HG02798 (cell line): ENCODE measurements at regions not wholly inside any gene's neighbourhood (a gene's known extent, or its start where the extent isn't known, plus 50 kb on each side); places are given as distances from the start of the nearest gene placed in this dataset.

ENCODE experiments used
- ATAC-seq: cut with Tn5 transposase; IDR thresholded peaks from one replicate; pipeline ENCODE4 v1.9.1; 2021; ENCODE audit warnings: mild to moderate bottlenecking; ENCODE audit not compliant: unreplicated experiment, poor library complexity

DNA sequence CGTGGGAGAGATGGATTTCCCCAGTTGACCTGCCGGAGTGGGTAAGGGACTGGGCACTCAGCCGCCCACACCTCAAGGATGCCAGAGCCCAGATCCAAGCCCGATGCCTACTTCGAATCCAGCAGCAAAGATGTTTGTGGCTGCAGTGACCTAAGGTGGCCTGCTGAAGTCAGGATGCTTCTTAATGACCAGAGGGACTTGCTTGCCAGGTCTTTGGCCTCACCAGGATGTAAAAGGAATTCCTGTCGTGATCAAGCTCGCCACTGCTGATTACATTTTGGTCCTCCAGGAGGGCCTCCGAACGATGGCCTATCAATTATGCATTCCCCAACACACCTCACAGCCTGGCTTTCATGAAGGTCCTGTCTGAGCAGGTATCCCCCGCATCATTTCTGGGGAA is 349.5 kb upstream of the ZMIZ1 start:
- no peak for ATAC-seq

DNA sequence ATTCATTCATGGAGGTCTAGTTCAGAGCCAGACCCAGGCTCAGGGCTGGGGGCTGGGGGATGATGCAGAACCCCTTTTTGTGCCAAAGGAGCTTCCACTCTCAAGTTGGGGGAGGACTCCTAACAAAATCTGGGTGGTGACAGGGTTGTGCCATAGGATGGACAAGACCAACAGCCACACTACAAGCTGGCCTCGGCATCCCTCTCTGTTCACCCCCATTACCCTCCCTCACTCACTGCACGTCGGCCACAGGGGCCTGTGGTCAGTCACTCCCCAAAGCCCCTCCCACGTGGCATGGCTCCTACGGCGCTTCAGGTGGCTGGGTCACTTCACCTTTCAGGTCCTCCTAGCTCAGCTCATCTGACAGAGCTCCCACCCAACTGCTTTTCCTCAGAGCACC is 348.7 kb upstream of the ZMIZ1 start:
- ATAC-seq = no peak

DNA sequence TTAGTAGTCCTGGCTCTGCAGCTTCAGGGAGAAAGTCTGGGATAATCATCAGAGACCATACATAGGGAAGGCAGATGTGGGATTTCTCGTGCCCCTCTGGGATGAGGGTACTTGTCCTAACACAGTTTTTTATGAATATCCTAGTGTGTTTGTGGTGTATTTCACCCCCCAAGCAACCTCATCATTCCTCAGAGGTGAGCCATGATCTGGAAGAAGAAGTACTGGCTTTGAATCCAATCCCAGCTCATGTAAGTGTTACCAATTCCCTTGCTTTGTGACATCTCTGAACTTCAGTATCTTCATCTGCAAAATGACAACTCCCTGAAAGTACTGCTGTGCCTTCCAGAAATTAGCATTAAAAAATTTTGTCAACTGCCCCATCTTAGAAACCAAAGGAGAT is 347.5 kb upstream of the ZMIZ1 start:
- no peak for ATAC-seq

DNA sequence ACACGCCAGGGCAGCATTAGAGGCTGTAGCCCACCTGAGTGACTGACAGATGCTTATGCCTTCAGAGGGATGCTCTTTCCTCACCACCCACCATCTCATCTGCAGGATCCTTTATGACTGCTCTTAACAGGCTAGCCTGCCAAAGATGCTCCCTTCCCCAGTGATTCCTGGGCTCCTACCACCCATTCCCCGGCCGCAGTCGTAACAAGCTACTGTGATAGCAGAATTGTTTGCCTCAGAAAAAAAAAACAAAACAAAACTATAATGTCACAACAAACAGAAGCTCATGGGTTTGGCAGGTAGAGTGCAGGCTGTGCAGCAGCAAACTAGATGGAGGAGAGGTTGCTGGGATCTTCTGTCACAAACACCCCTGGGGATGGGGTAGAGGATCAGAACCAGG is 343.9 kb upstream of the ZMIZ1 start:
- no peak for ATAC-seq

DNA sequence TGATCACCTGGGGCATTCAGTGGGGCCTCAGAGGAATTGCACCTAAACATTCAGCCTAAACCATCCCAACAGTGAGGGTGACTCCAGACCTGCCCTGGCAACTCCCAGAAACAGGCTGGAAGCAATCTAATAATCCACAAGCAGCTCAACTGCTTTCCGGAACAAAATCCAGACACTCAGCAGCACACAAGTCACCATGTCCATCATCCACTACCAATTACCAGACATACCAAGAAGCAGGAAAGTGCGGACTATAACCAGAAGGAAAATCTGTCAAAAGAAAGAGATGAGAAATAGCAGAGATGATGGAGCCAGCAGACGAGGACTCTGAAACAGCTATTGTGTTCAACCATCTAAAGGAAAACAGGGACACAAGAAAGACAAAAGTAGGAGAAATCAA is 342.6 kb upstream of the ZMIZ1 start:
- no peak for ATAC-seq

DNA sequence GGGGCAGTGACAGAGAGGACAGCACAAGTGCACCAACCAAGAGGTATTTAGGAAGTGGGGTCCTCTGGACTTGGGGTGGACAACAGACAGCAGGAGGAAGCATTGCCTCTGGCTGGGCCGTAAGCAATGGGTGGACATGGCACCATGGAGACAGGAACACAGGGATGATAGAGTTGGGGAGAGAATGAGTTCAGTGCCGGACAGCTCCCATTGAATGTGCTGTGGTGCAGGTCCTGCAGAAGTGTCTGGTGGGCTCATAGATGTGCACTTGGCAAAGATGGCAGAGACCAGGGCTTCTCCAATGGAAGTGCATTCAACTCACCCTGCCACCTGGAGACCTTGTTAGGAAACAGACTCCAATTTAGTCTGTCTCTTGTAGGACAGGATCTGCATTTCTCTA is 341.5 kb upstream of the ZMIZ1 start:
- no peak for ATAC-seq

DNA sequence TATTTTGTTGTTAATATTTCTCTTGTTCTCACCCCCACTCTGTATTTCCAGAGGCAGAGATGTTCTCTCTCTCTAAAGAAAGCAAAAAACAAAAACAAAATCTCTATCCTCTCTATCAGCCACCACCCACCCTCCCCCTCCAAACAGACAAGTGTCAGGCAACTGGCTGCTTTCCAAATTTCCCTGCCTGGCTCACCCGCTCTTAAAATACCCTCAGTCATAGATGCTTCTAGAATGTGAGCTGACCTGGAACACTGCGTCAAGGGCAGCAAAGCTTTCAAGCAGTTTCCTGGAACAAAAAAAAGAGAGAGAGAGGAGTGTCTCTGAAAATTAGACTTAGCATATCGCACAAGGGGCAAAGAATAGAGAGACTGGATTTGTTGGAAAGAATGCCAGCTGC is 341.0 kb upstream of the ZMIZ1 start:
- no peak for ATAC-seq

DNA sequence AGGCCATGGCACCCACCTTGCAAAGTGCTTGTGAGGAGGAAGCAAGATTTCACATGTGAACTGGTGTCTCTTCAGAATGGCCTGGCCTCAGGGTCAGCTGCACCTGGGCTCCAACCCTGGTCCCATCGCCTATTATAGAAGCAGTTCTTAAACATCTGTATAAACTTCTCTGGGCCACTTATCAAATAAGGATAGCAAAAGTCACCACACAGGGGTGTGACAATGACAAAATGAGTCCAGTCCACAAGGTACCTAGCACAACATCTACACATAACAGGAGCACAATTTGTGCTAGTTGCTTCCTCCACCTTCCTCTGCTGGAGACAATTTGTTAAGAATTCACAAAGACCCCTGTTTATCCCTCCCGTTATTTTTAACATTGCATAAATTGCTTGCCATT is 340.6 kb upstream of the ZMIZ1 start:
- no peak for ATAC-seq

DNA sequence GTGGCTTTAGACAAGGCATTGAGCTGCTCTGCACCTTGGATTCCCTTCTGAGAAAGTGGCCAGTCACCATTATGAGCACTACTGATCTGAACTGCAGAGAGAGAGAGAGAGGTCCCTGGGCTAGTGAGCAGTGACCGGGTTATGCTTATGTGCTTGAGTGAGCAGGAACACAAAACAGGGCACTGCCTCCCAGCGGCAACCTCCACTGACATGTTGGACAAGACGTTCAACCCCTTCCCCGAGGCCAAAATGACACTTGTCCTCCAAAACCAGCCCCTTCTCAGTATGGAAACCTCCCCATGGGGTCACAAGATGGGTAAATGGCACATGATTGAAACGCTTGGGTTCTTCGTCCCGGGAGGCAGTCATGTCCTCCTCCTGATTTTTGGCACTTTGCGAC is 339.4 kb upstream of the ZMIZ1 start:
- no peak for ATAC-seq

DNA sequence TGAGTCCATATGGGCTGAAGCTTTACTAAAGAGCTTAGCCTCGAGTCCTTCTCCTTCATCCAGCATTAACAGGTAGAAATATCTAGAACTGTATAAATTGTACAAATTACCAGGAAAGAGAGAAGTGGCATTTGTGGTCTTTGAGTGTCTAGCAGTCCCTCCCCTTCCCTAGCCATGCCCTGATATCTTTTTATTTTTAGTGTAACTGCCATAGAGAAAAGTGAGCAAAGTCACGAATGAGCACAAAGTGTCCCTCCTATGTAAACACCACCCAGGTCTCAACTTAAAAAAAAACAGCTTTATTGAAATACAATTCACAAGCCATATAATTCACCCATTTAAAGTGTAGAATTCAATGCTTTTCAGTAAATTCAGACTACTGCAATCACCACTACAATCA is 339.0 kb upstream of the ZMIZ1 start:
- no peak for ATAC-seq

DNA sequence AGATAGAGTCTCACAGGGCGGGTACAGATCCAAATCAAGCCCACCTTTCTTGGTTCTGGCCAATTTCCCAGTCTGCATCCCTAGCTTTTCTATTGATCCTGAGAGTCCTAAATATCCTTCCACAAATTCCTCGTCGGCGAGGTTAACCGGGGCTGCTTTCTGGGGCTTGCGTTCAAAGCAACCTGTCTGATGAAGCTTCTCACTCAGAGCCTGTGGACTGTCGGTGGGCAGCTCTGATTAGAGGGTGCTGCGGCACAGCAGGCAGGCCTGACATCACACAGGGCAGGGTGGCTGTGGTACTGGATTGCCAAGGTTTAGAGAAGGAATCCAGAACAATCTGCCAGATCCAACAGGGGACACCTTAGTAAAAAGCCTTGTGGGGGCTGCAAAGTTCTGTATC is 338.0 kb upstream of the ZMIZ1 start:
- no peak for ATAC-seq

DNA sequence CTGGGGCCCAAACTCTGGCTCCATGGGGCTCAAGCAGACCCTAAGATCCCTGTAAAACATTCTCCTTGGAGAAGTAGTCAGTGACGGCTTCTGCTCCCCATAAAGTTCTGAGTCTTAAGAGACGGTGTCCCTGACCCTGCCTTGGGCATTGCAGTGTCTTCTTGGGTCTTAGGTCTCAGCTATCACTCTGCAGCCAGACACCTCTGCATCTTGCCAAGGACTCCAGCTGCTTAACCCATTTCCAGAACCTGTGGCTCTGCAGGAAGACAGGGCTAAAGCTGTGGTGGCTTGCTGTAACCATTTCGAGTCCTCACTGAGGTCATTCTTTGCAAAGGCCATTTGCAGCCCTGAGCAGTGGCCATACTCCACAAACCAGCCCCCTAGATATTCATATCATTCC is 337.1 kb upstream of the ZMIZ1 start:
- ATAC-seq = no peak

DNA sequence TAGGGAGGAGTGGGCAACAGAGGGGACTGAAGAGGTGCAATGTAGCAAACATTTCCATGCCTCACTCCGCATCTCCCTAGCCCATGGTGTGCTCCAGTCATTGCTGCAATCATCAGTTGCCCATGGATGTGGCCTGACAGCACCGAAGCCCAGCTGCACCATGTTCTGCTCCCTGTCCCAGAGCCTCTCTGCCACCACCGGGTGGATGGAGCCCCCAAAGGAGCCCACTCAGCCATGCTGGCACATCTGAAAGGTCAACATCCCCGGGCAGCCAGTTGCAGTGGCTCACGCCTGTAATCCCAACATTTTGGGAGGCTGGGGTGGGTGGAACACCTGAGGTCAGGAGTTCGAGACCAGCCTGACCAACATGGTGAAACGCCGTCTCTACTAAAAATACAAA is 336.4 kb upstream of the ZMIZ1 start:
- no peak for ATAC-seq

DNA sequence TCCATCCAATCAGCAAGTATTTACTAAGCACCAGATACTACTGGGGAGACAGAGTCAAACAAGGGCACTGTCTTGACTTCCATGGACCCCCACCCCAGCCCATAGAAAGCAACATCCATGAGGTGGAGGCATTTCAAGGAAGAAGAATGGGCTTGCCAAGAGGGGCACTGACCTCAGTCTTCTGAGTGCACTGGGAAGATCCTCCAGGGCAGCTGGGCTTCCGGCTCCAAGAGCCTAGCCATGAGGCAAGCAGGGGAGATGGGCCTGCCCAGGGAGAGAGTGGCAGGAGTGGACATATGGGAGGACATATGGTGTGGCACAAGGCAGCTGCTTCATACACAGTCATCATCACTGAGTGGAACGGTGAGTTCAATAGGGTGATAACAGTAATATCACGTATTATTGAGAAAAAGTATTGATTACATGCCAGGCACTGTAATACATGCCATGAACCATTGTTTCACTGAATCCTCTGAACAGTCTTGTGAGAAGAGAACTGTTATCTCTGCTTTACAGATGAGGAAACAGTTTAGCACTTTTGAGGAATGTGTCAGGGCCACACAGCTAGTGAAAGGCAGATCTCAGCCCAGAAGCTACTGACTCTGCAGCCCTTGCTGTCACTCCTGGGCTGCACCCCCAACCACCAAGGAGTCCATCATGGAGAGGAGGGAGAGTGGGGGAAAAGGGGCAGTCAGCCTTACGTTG is 331.7 kb upstream of the ZMIZ1 start:
- ATAC-seq = no peak

DNA sequence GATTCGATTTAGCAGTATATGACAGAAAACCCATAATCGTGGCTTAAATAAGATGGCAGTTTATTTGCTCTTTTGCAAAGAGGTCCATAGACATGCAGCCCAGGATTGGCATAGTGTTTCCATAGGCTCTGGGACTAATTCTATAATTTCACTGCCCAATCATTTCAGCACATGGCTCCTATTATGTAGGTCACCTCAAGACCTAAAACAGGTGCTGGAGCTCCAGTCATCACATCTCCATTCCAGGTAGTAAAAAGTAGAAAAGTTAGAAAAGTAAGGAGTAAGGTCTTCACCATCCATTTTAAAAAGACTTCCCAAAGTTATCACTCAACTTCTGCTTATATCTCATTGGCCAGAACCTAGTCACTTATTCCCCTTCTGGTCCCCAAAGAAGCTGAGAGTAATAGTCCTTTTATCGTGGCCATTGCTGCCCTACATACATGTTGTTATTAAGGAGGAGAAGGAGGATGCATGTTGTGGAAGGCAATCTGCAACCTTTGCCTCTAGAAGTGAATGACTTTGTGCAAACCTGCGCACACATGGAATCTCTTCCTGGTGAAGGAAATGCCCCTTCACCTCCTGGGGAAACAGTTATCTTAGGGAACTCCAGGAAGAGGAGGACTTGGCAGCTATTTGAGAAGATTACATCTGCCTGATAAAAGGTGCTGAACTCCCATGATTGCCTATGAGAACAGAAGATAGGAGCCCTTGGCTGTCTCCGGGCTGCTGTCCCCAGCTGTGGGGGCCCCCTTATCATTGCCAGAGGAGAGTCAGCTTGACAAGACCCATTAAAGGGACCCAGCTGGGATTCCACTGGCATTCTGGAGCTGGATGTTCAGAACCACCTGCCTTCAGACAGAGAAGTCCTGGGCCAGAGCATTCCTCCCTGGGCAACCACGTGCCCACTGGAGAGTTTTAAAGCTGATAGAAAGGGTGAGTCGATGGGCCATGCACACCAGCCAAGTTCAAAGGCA is 330.6 kb upstream of the ZMIZ1 start:
- no peak for ATAC-seq

DNA sequence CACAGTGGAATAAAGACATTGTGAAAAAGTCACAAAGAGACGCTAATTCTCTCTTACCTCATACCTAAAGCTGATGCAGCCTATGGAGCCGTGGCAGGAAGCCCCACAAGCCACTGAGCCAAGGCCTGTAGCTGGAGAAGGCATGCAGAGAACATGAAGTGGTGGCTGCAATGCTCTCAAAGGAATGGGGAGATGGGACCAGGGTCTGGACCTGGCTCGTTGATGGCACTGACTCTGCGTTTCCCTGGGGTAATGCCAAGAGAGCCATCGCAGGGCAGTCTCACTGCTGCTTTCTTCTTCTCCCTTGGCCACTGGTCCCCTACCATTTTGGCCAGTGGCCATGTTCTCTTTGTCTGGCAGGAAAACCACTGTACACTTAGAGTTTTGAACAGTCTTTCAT is 329.9 kb upstream of the ZMIZ1 start:
- ATAC-seq = no peak

DNA sequence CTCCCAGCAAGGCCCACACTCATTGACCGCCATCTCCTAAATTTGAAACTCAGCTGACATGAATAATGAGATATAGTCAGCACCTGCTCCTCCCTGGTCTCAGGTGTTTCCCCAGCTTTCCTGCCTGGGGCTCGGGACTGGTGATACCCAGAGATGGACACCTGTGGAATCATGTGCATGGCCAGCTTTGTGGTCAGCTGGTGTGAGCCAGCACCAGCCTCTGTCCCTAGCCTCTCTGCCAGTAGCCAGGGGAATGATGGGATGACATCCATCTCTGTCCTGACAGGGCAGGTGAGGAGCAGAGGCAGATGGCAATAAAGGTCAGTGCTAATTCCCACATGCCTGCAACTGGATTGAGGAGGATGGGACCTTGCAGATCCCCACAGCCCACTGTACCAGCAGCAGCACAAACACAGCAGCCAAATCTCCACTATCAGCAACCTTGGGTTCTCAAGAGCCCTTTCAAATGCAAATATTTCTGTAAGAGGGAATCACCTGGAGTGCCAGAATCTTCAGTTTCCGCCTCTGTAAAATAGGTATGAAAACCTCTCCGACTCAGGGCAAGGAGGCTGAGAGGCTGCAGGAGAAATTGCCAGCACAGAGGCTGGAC is 329.2 kb upstream of the ZMIZ1 start:
- ATAC-seq = no peak

DNA sequence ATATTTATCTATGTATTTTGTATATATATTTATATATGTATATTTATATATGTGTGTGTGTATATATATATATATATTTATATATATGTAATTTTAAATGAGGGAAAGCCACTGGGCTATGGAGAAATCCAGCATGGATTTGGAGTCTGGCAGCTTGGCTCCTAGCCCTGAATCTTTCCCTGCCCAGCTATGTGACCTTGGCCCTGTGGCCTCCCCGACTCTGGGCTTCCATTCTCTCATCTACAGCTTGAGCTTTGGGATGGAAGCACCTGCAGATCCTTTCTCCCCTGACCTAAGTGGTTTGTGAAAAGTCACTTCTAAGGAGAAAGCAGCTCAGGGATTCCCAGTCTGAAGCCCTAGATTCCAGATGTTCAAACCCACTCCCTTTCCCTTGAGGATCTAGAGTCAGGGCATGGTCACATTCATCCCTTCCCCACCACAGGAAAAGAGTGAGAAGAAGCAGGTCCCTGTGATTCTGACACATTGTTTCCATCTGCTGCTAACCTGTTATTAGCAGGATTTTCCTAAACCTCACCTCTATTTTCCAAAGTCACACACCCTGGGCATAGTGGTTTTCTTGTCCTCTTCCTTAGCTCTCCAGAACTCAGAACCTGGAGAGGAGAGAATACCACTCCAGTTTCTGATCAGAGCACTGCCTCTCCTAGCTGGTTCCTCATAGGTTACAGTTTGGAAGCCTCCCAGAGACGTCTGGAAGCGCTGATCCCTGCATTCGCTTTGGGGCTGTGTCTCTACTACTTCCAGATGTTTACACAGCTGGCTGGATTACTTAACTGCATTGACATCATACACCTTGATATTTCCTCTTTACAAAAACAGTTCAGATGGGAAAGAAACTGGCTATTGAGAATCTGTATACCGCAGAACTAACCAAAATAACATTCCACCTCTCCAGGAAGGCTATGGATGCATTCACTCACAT is 327.5 kb upstream of the ZMIZ1 start:
- no peak for ATAC-seq

DNA sequence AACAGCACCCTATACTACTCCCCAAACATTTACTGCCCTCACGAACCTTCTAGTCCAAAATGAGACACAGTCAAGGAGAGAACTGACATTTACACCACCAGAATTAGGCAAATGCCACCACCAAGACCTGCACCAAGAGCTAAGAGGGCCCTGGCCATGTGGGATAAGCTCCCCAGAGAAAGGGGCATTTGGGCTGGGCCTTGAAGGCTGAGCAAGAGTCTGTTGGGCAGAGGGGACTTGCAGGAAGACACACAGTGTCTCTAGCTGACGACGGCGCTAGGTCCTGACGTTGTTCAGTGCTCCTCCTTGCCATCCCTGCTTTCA is 326.4 kb upstream of the ZMIZ1 start:
- ATAC-seq = no peak
